H9 (cell line): ENCODE measurements at regions not wholly inside any gene's neighbourhood (a gene's known extent, or its start where the extent isn't known, plus 50 kb on each side); places are given as distances from the start of the nearest gene placed in this dataset.

ENCODE experiments used
- DNase-seq: peaks from one replicate; pipeline ENCODE4 v3.0.0-alpha.2; 2017
- H2AFZ ChIP-seq: one replicate; pipeline ENCODE4 v1.6.1; 2013; ENCODE audit warnings: mild to moderate bottlenecking, low read length, control low read depth, moderate library complexity
- H2AK5ac ChIP-seq: 2 replicates; pipeline ENCODE4 v1.6.1; 2013; ENCODE audit warnings: low read length, control low read depth, mixed read lengths; ENCODE audit not compliant: insufficient read length
- H2BK120ac ChIP-seq: one replicate; pipeline ENCODE4 v1.6.1; 2013; ENCODE audit warnings: low read depth, mild to moderate bottlenecking, low read length, control low read depth, inconsistent platforms; ENCODE audit not compliant: poor library complexity, severe bottlenecking
- H2BK12ac ChIP-seq: 2 replicates; pipeline ENCODE4 v1.6.1; 2013; ENCODE audit warnings: low read length, control low read depth, mixed read lengths, low read depth; ENCODE audit not compliant: insufficient read length
- H2BK15ac ChIP-seq: 2 replicates; pipeline ENCODE4 v1.6.1; 2013; ENCODE audit warnings: low read depth, low read length, control low read depth
- H2BK20ac ChIP-seq: one replicate; pipeline ENCODE4 v1.6.1; 2013; ENCODE audit warnings: low read depth, mild to moderate bottlenecking, low read length, control low read depth, inconsistent platforms; ENCODE audit not compliant: poor library complexity, severe bottlenecking
- H2BK5ac ChIP-seq: 2 replicates; pipeline ENCODE4 v1.6.1; 2013; ENCODE audit warnings: low read length, control low read depth, mixed read lengths; ENCODE audit not compliant: insufficient read length
- H3K14ac ChIP-seq: 2 replicates; pipeline ENCODE4 v1.6.1; 2013; ENCODE audit warnings: low read length, control low read depth; ENCODE audit not compliant: insufficient read depth
- H3K18ac ChIP-seq: 2 replicates; pipeline ENCODE4 v1.6.1; 2013; ENCODE audit warnings: low read depth, mild to moderate bottlenecking, mixed read lengths, low read length, control low read depth; ENCODE audit not compliant: insufficient read length
- H3K23ac ChIP-seq: 2 replicates; pipeline ENCODE4 v1.6.1; 2013; ENCODE audit warnings: low read length, control low read depth, mixed read lengths, low read depth; ENCODE audit not compliant: insufficient read length
- H3K23me2 ChIP-seq: 2 replicates; pipeline ENCODE4 v1.6.1; 2013; ENCODE audit warnings: low read depth, mild to moderate bottlenecking, mixed read lengths, low read length, control low read depth; ENCODE audit not compliant: insufficient read length, poor library complexity, severe bottlenecking
- H3K27ac ChIP-seq: 2 replicates; pipeline ENCODE4 v1.5.1; 2013; ENCODE audit warnings: low read length, control low read depth, mixed read lengths, low read depth; ENCODE audit not compliant: insufficient read length
- H3K27me3 ChIP-seq: 2 replicates; pipeline ENCODE4 v1.6.1; 2013; ENCODE audit warnings: low read length, control low read depth, inconsistent platforms; ENCODE audit not compliant: insufficient read depth
- H3K4ac ChIP-seq: 2 replicates; pipeline ENCODE4 v1.6.1; 2013; ENCODE audit warnings: low read depth, mild to moderate bottlenecking, control low read depth, inconsistent platforms, low read length, moderate library complexity
- H3K4me1 ChIP-seq: 2 replicates; pipeline ENCODE4 v1.6.1; 2013; ENCODE audit warnings: low read length, control low read depth, inconsistent platforms; ENCODE audit not compliant: insufficient read depth
- H3K4me2 ChIP-seq: 2 replicates; pipeline ENCODE4 v1.6.1; 2013; ENCODE audit warnings: low read length, control low read depth, mixed read lengths; ENCODE audit not compliant: insufficient read length, insufficient read depth
- H3K56ac ChIP-seq: 2 replicates; pipeline ENCODE4 v1.6.1; 2013; ENCODE audit warnings: low read depth, mild to moderate bottlenecking, mixed read lengths, low read length, control low read depth; ENCODE audit not compliant: insufficient read length
- H3K79me1 ChIP-seq: 2 replicates; pipeline ENCODE4 v1.6.1; 2013; ENCODE audit warnings: low read depth, mild to moderate bottlenecking, moderate library complexity, low read length, control low read depth, inconsistent platforms; ENCODE audit not compliant: insufficient read depth, poor library complexity, severe bottlenecking
- H3K79me2 ChIP-seq: 2 replicates; pipeline ENCODE4 v1.6.1; 2013; ENCODE audit warnings: low read length, control low read depth, inconsistent platforms; ENCODE audit not compliant: insufficient read depth
- H3K9ac ChIP-seq: 2 replicates; pipeline ENCODE4 v1.6.1; 2013; ENCODE audit warnings: low read length, control low read depth, mixed read lengths; ENCODE audit not compliant: insufficient read length; ENCODE audit errors: extremely low read depth
- H3K9me3 ChIP-seq: one replicate; pipeline ENCODE4 v1.6.1; 2013; ENCODE audit warnings: low read depth, low read length, inconsistent platforms; ENCODE audit not compliant: control insufficient read depth
- H3T11ph ChIP-seq: one replicate; pipeline ENCODE4 v1.6.1; 2013; ENCODE audit warnings: mild to moderate bottlenecking, low read length, control low read depth, inconsistent platforms
- H4K20me1 ChIP-seq: one replicate; pipeline ENCODE4 v1.6.1; 2013; ENCODE audit not compliant: control insufficient read depth, insufficient read length, insufficient read depth
- H4K5ac ChIP-seq: 2 replicates; pipeline ENCODE4 v1.6.1; 2013; ENCODE audit warnings: low read depth, mild to moderate bottlenecking, mixed read lengths, low read length, control low read depth; ENCODE audit not compliant: insufficient read length
- H4K8ac ChIP-seq: replicated peaks from 2 replicates; pipeline ENCODE4 v1.6.1; 2013; ENCODE audit warnings: low read length, control low read depth, mixed read lengths, low read depth; ENCODE audit not compliant: insufficient read length
- H4K91ac ChIP-seq: 2 replicates; pipeline ENCODE4 v1.6.1; 2013; ENCODE audit warnings: low read depth, mild to moderate bottlenecking, moderate library complexity, mixed read lengths, low read length, control low read depth; ENCODE audit not compliant: insufficient read length
- H3K27ac Mint-ChIP-seq, 3 experiments: 2 replicates in 2 of 3; 3 replicates in 1 of 3; pipeline ENCODE4 v1.8.0; 2020 to 2021; ENCODE audit warnings: mixed read lengths in 3 of 3, mild to moderate bottlenecking in 1 of 3, moderate library complexity in 1 of 3
- H3K27me3 Mint-ChIP-seq: 2 replicates; pipeline ENCODE4 v1.8.0; 2021; ENCODE audit warnings: low read depth, mild to moderate bottlenecking, moderate library complexity, mixed read lengths
- H3K36me3 Mint-ChIP-seq, 3 experiments: 2 replicates in 2 of 3; 3 replicates in 1 of 3; pipeline ENCODE4 v1.8.0; 2020 to 2021; ENCODE audit warnings: low read depth in 3 of 3, mixed read lengths in 3 of 3; ENCODE audit not compliant: insufficient read depth in 1 of 3
- H3K4me1 Mint-ChIP-seq, 2 experiments: 2 replicates each; pipeline ENCODE4 v1.8.0; 2020; ENCODE audit warnings: mixed read lengths in 2 of 2
- H3K4me3 Mint-ChIP-seq, 2 experiments: 2 replicates in 1 of 2; 3 replicates in 1 of 2; pipeline ENCODE4 v1.8.0; 2020 to 2021; ENCODE audit warnings: mild to moderate bottlenecking in 2 of 2, mixed read lengths in 2 of 2, moderate library complexity in 1 of 2
- H3K9me3 Mint-ChIP-seq, 2 experiments: 2 replicates in 1 of 2; 3 replicates in 1 of 2; pipeline ENCODE4 v1.8.0; 2020; ENCODE audit warnings: mild to moderate bottlenecking in 2 of 2, mixed read lengths in 2 of 2, moderate library complexity in 1 of 2
- WGBS: extraction: QIAGEN DNeasy Blood & Tissue Kit; methylation state at CpG from one replicate; pipeline ENCODE4 v1.1.7; 2013; ENCODE audit warnings: missing lambda C conversion rate, low lambda C conversion rate, mixed read lengths; ENCODE audit not compliant: insufficient read length; ENCODE audit errors: extremely low coverage; 5-methylcytosine and 5-hydroxymethylcytosine counted together
- TF ChIP-seq, protein P1 (sequence below): fragments of 200-600 bp; sonication (generic); conservative IDR thresholded peaks from 3 replicates; pipeline ENCODE4 v1.8.0; 2021; ENCODE audit warnings: antibody characterized with exemption, mild to moderate bottlenecking

GRCh38 chr2:198280145-198280544, 475.8 kb downstream of the PLCL1 start:
- H3K9me3 Mint-ChIP-seq = no peaks in the 10 kb centered on the region
- H3K23me2 ChIP-seq = no peaks in the 10 kb centered on the region
- no peak overlapping the region for H3K23ac ChIP-seq
- no peak overlapping the region for H3K4me2 ChIP-seq
- WGBS = no CpG with 5 or more reads among the region's 2 CpGs
- H3K4me1 ChIP-seq = no peaks in the 10 kb centered on the region
- no peaks in the 10 kb centered on the region for H3K27me3 ChIP-seq
- H3K79me2 ChIP-seq = no peaks in the 10 kb centered on the region
- no peak overlapping the region for H2BK5ac ChIP-seq
- H3K27ac Mint-ChIP-seq = no peak overlapping the region
- no peak overlapping the region for H4K8ac ChIP-seq
- no peak overlapping the region for H3K27ac ChIP-seq
- H3K18ac ChIP-seq = no peak overlapping the region
- H3K4me1 Mint-ChIP-seq = no peaks in the 10 kb centered on the region
- no peak overlapping the region for H2BK12ac ChIP-seq
- no peak overlapping the region for H3K4ac ChIP-seq
- no peak overlapping the region for H2BK15ac ChIP-seq
- no peak overlapping the region for H2AK5ac ChIP-seq
- no peak overlapping the region for H3T11ph ChIP-seq
- no peak overlapping the region for H4K91ac ChIP-seq
- no peaks in the 10 kb centered on the region for H3K36me3 Mint-ChIP-seq
- DNase-seq = no peak
- no peak overlapping the region for H3K4me3 Mint-ChIP-seq
- no peaks in the 10 kb centered on the region; the same call in 1 of the 2 replicates for H3K27me3 Mint-ChIP-seq
- H3K14ac ChIP-seq = no peak overlapping the region
- no peak overlapping the region for H4K5ac ChIP-seq
- TF ChIP-seq, protein P1, sequence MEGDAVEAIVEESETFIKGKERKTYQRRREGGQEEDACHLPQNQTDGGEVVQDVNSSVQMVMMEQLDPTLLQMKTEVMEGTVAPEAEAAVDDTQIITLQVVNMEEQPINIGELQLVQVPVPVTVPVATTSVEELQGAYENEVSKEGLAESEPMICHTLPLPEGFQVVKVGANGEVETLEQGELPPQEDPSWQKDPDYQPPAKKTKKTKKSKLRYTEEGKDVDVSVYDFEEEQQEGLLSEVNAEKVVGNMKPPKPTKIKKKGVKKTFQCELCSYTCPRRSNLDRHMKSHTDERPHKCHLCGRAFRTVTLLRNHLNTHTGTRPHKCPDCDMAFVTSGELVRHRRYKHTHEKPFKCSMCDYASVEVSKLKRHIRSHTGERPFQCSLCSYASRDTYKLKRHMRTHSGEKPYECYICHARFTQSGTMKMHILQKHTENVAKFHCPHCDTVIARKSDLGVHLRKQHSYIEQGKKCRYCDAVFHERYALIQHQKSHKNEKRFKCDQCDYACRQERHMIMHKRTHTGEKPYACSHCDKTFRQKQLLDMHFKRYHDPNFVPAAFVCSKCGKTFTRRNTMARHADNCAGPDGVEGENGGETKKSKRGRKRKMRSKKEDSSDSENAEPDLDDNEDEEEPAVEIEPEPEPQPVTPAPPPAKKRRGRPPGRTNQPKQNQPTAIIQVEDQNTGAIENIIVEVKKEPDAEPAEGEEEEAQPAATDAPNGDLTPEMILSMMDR = no peak
- no peaks in the 10 kb centered on the region for H3K79me1 ChIP-seq
- no peak overlapping the region for H2BK120ac ChIP-seq
- no peaks in the 10 kb centered on the region for H3K9me3 ChIP-seq
- H2BK20ac ChIP-seq = no peak overlapping the region
- no peak overlapping the region for H2AFZ ChIP-seq
- no peak overlapping the region for H3K9ac ChIP-seq
- H3K56ac ChIP-seq = no peak overlapping the region
- no peaks in the 10 kb centered on the region for H4K20me1 ChIP-seq
